Cardiac fibroblast (primary cell): ENCODE measurements at regions not wholly inside any gene's neighbourhood (a gene's known extent, or its start where the extent isn't known, plus 50 kb on each side); places are given as distances from the start of the nearest gene placed in this dataset.

ENCODE experiments used
- DNase-seq, 2 donors: peaks; one replicate each; pipeline versions ENCODE4 v3.0.0 to v3.0.0-alpha.2; 2010; ENCODE audit warnings: low read depth in 2 of 2
- H3K4me3 ChIP-seq, 2 donors: replicated peaks in 1 of 2; 1 replicate in 1 of 2; 2 replicates in 1 of 2; pipeline ENCODE4 v1.5.1; 2011; ENCODE audit warnings: low read depth in 2 of 2, low read length in 2 of 2, mild to moderate bottlenecking in 2 of 2, moderate library complexity in 1 of 2
- CTCF ChIP-seq: IDR thresholded peaks from one replicate; pipeline ENCODE4 v1.5.1; 2011; ENCODE audit warnings: low read depth, mild to moderate bottlenecking, low read length, inconsistent platforms

GRCh38 chr1:213466541-213466940, 415.5 kb downstream of the RPS6KC1 start:
- H3K4me3 ChIP-seq = no peak overlapping the region
- no peak for TF ChIP-seq CTCF
- DNase-seq = no peak

- H3K4me3 ChIP-seq = no peak overlapping the region
- DNase-seq = peak in 1 of 2 donors; percentile 39
- no peak for TF ChIP-seq CTCF
Observed at GRCh38 chr1:213474054-213474453, 423.0 kb downstream of the RPS6KC1 start.

GRCh38 chr1:213481395-213481794, 430.4 kb downstream of the RPS6KC1 start:
- no peak for DNase-seq
- H3K4me3 ChIP-seq = no peak overlapping the region
- no peak for TF ChIP-seq CTCF

- no peak overlapping the region for H3K4me3 ChIP-seq
- no peak for TF ChIP-seq CTCF
- no peak for DNase-seq
Observed at GRCh38 chr1:213484333-213484732, 433.3 kb downstream of the RPS6KC1 start.

GRCh38 chr1:213484758-213485157, 433.7 kb downstream of the RPS6KC1 start:
- no peak for TF ChIP-seq CTCF
- no peak overlapping the region for H3K4me3 ChIP-seq
- DNase-seq = no peak

GRCh38 chr1:213486488-213486887, 435.4 kb downstream of the RPS6KC1 start:
- TF ChIP-seq CTCF = no peak
- H3K4me3 ChIP-seq = no peak overlapping the region
- no peak for DNase-seq

GRCh38 chr1:213491468-213491867, 440.4 kb downstream of the RPS6KC1 start:
- no peak for TF ChIP-seq CTCF
- no peak for DNase-seq
- no peak overlapping the region for H3K4me3 ChIP-seq
